PC-3 (cell line): ENCODE measurements at regions not wholly inside any gene's neighbourhood (a gene's known extent, or its start where the extent isn't known, plus 50 kb on each side); places are given as distances from the start of the nearest gene placed in this dataset.
A peak's percentile ranks its signal among the peaks of the same experiment; 100 is the strongest.

Source experiments
- ATAC-seq: fragments of 200-7000 bp; cut with Tn5 transposase; 2 replicates; pipeline ENCODE4 v1.9.1; 2020; ENCODE audit warnings: mild to moderate bottlenecking, moderate library complexity
- BruUV-seq: library from RNA; stranded (reverse); fragments of 400-500 nt; replicated peaks from 2 replicates; lab custom pipeline; 2021; lab: Mats Ljungman, UMichigan
- CTCF ChIA-PET: fragments of 300-600 bp; sonication (Branson Sonifier 250); formaldehyde crosslinking; loops from one replicate; lab custom pipeline; 2022; ENCODE audit warnings: antibody characterized with exemption; lab: Charles Lee
- POLR2A ChIA-PET: fragments of 300-600 bp; sonication (Branson Sonifier 250); formaldehyde crosslinking; loops from one replicate; lab custom pipeline; 2022; ENCODE audit warnings: antibody characterized with exemption; ENCODE audit not compliant: unreplicated experiment; lab: Charles Lee
- DNase-seq: peaks from one replicate; pipeline ENCODE4 v3.0.0-alpha.2; 2015
- H2AFZ ChIP-seq: fragments of 300-600 bp; sonication (generic); 2 replicates; pipeline ENCODE4 v1.6.0; 2016; ENCODE audit warnings: antibody characterized with exemption, low read length
- H3F3A ChIP-seq: fragments of 300-600 bp; sonication (generic); one replicate; pipeline ENCODE4 v1.6.0; 2017; ENCODE audit warnings: antibody characterized with exemption, low read length, control low read depth, mild to moderate bottlenecking; ENCODE audit not compliant: unreplicated experiment
- H3K27ac ChIP-seq: fragments of 300-600 bp; sonication (generic); 2 replicates; pipeline ENCODE4 v1.5.1; 2016; ENCODE audit warnings: mild to moderate bottlenecking, low read length
- H3K27me3 ChIP-seq: fragments of 300-600 bp; sonication (generic); 2 replicates; pipeline ENCODE4 v1.6.1; 2016; ENCODE audit warnings: low read length, mixed read lengths
- H3K36me3 ChIP-seq: fragments of 300-600 bp; sonication (generic); 2 replicates; pipeline ENCODE4 v1.6.1; 2016; ENCODE audit warnings: low read depth, mixed run types, low read length, mixed read lengths
- H3K4me1 ChIP-seq: fragments of 300-600 bp; sonication (generic); 2 replicates; pipeline ENCODE4 v1.5.1; 2016; ENCODE audit warnings: low read length; ENCODE audit not compliant: insufficient read depth
- H3K4me2 ChIP-seq: fragments of 300-600 bp; sonication (generic); 2 replicates; pipeline ENCODE4 v1.6.0; 2016; ENCODE audit warnings: low read length
- H3K4me3 ChIP-seq: fragments of 300-600 bp; sonication (generic); 2 replicates; pipeline ENCODE4 v1.5.1; 2016; ENCODE audit warnings: mild to moderate bottlenecking, low read length, mixed read lengths
- H3K79me2 ChIP-seq: fragments of 300-600 bp; sonication (generic); 2 replicates; pipeline ENCODE4 v1.6.1; 2017; ENCODE audit warnings: low read length, mixed read lengths
- H3K9ac ChIP-seq: fragments of 300-600 bp; sonication (generic); 2 replicates; pipeline ENCODE4 v1.6.0; 2016; ENCODE audit warnings: mild to moderate bottlenecking, low read length
- H3K9me2 ChIP-seq: fragments of 300-600 bp; sonication (generic); replicated peaks from 2 replicates; pipeline ENCODE4 v1.6.1; 2016; ENCODE audit warnings: mixed run types, low read length, mixed read lengths
- H3K9me3 ChIP-seq: fragments of 300-600 bp; sonication (generic); 2 replicates; pipeline ENCODE4 v1.6.1; 2016; ENCODE audit warnings: low read length, mixed read lengths
- H4K20me1 ChIP-seq: fragments of 300-600 bp; sonication (generic); 2 replicates; pipeline ENCODE4 v1.6.1; 2016; ENCODE audit warnings: low read length, mixed read lengths
- EZH2 ChIP-seq: fragments of 300-600 bp; sonication (generic); IDR thresholded peaks from one replicate; pipeline ENCODE4 v1.6.1; 2017; ENCODE audit warnings: antibody characterized with exemption, mild to moderate bottlenecking, low read length; ENCODE audit not compliant: unreplicated experiment
- EZH2phosphoT487 ChIP-seq: fragments of 300-600 bp; sonication (generic); IDR thresholded peaks from 2 replicates; pipeline ENCODE4 v1.6.1; 2018; ENCODE audit warnings: mild to moderate bottlenecking, antibody characterized with exemption, low read length, borderline replicate concordance
- intact Hi-C: fragments of 100-400 bp; cut with micrococcal nuclease; formaldehyde crosslinking; loops from 2 replicates; pipeline ENCODE4 v1.9.0; 2023
- TF ChIP-seq, protein P1 (sequence below): fragments of 300-600 bp; sonication (generic); conservative IDR thresholded peaks from 2 replicates; pipeline ENCODE4 v1.5.1; 2017; ENCODE audit warnings: antibody characterized with exemption, low read depth, mild to moderate bottlenecking, low read length

DNA sequence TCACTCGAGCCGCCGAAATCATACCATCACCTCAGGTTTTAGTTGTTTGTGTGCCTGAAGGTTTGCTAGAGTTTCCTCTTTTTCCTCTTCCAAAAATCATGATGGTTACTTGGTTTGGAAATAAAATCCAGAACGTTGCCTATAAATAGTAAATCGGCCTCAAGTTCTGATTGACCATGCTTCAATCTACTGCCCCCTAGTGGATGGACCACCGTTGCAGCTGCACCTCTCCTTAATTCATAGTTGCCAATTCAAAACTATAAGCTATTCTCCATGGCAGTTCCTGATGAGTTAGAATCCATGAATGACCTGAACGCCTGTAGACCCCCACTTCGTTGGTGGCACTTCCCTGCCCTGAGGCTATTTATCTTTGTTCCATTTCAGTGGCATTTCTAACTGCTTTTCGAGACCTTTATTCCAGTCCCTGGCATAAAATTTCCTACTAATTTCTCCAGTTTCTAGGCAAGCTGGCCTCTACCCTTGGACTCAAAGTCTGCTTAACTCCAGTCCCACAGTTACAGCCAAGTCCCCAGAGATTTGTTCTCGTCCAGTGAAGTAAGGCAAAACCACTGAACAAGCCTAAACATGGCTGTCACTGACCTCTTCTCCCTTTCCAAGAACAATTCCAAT lies 422.6 kb downstream of the EFNA5 start:
- ATAC-seq (peak; percentile 43), DNase-seq (peak; percentile 69)
- H3K4me3 ChIP-seq = no peak overlapping the region
- TF ChIP-seq, protein P1, sequence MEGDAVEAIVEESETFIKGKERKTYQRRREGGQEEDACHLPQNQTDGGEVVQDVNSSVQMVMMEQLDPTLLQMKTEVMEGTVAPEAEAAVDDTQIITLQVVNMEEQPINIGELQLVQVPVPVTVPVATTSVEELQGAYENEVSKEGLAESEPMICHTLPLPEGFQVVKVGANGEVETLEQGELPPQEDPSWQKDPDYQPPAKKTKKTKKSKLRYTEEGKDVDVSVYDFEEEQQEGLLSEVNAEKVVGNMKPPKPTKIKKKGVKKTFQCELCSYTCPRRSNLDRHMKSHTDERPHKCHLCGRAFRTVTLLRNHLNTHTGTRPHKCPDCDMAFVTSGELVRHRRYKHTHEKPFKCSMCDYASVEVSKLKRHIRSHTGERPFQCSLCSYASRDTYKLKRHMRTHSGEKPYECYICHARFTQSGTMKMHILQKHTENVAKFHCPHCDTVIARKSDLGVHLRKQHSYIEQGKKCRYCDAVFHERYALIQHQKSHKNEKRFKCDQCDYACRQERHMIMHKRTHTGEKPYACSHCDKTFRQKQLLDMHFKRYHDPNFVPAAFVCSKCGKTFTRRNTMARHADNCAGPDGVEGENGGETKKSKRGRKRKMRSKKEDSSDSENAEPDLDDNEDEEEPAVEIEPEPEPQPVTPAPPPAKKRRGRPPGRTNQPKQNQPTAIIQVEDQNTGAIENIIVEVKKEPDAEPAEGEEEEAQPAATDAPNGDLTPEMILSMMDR = peak; percentile 84
- TF ChIP-seq EZH2phosphoT487 = no peak
- no peak overlapping the region for H3K9ac ChIP-seq
- H3K27me3 ChIP-seq = no peaks in the 10 kb centered on the region
- H3K79me2 ChIP-seq = no peaks in the 10 kb centered on the region
- no peaks in the 10 kb centered on the region for H3K9me2 ChIP-seq
- intact Hi-C loops = loop anchor here (10.0 kb wide), 1 partner anchor 363 kb away; no protein-coding TSS in a partner anchor
- no peaks in the 10 kb centered on the region for H3K36me3 ChIP-seq
- no peaks in the 10 kb centered on the region for H4K20me1 ChIP-seq
- no peaks in the 10 kb centered on the region for H3K9me3 ChIP-seq
- H3K27ac ChIP-seq = no peak overlapping the region
- H3F3A ChIP-seq = no peaks in the 10 kb centered on the region
- H2AFZ ChIP-seq = no peak overlapping the region
- ChIA-PET POLR2A (no interaction called here), CTCF (interaction anchor here (0.6 to 1.0 kb wide), 3 partner anchors 164 to 1097 kb away, joined by 3 read pairs; no protein-coding TSS in a partner anchor)
- H3K4me2 ChIP-seq = no peak overlapping the region
- H3K4me1 ChIP-seq = peaks cover 4% of the 10 kb centered on the region; the same call in 1 of the 2 replicates
- no TSS peak for BruUV-seq

DNA sequence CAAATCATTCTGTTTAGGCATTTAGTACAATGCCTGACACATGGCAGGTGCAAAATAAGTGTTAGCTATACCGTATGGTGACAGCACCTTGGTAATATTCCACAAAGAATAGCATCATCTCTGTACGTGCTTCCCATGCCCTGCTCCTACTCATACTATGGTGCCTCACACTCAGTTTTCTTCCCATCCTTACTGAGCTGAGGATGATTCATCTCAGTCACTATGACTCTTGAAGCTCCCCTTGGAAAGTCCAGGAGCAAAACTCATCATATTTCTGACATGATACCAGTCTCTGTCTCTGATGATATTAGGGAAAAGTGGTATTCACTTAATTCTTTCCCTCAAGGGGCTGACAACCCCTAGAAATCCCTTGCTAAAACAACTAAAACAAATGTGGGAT lies 423.3 kb downstream of the EFNA5 start:
- Histone ChIP-seq H3K4me3 (no peak overlapping the region), H4K20me1 (no peaks in the 10 kb centered on the region), H3F3A (no peaks in the 10 kb centered on the region), H3K9ac (no peak overlapping the region), H3K4me1 (peaks cover 4% of the 10 kb centered on the region; the same call in 1 of the 2 replicates), H2AFZ (no peak overlapping the region), H3K9me3 (no peaks in the 10 kb centered on the region), H3K27me3 (no peaks in the 10 kb centered on the region), H3K9me2 (no peaks in the 10 kb centered on the region), H3K4me2 (no peak overlapping the region), H3K27ac (no peak overlapping the region), H3K79me2 (no peaks in the 10 kb centered on the region), H3K36me3 (no peaks in the 10 kb centered on the region)
- ChIA-PET POLR2A (no interaction called here), CTCF (interaction anchor here (0.9 kb wide), 1 partner anchor 425 kb away, joined by 3 read pairs; no protein-coding TSS in a partner anchor)
- TF ChIP-seq EZH2 (no peak), EZH2phosphoT487 (no peak)
- TF ChIP-seq, protein P1 = no peak
- BruUV-seq = no TSS peak
- intact Hi-C loops = loop anchor here (10.0 kb wide), 1 partner anchor 363 kb away; no protein-coding TSS in a partner anchor
- ATAC-seq (peak; percentile 37; the same call in 1 of the 2 replicates), DNase-seq (peak; percentile 20)

DNA sequence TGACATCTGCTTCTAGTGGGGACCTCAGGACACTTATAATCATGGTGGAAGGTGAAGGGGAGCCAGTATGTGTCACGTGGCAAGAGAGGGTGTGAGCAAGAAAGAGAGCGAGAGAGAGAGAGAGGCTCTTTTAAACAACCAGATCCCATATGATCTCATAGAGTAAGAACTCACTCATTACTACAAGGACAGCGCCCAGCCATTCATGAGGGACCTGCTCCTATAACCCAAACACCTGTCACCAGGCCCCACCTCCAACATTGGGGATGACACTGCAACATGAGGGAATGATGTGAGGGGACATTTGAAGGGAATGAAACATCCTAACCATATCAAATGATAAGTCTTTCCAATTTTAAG lies 427.5 kb downstream of the EFNA5 start:
- peaks cover 4% of the 10 kb centered on the region; the same call in 1 of the 2 replicates for H3K4me1 ChIP-seq
- no peaks in the 10 kb centered on the region for H3K79me2 ChIP-seq
- no peaks in the 10 kb centered on the region for H3F3A ChIP-seq
- H4K20me1 ChIP-seq = no peaks in the 10 kb centered on the region
- POLR2A ChIA-PET = no interaction called here
- H3K27me3 ChIP-seq = no peaks in the 10 kb centered on the region
- no peaks in the 10 kb centered on the region for H3K36me3 ChIP-seq
- H3K9me2 ChIP-seq = no peaks in the 10 kb centered on the region
- H3K27ac ChIP-seq = no peak overlapping the region
- ATAC-seq (no peak), DNase-seq (no peak)
- TF ChIP-seq, protein P1 = no peak
- TF ChIP-seq EZH2 = no peak
- no peak for TF ChIP-seq EZH2phosphoT487
- no peak overlapping the region for H3K4me2 ChIP-seq
- H3K4me3 ChIP-seq = no peak overlapping the region
- CTCF ChIA-PET = no interaction called here
- no peak overlapping the region for H2AFZ ChIP-seq
- no TSS peak for BruUV-seq
- no peaks in the 10 kb centered on the region for H3K9me3 ChIP-seq
- H3K9ac ChIP-seq = no peak overlapping the region
- intact Hi-C loops = loop anchor here (10.0 kb wide), 1 partner anchor 358 kb away; no protein-coding TSS in a partner anchor
